SK-N-SH treated with all-trans-retinoic acid at 6 μM for 48 hours (cell line): ENCODE measurements at regions not wholly inside any gene's neighbourhood (a gene's known extent, or its start where the extent isn't known, plus 50 kb on each side); places are given as distances from the start of the nearest gene placed in this dataset.
"Not testable (repeated sequence)": the region's sequence is repeated elsewhere in the genome, so short reads cannot be mapped to it uniquely, and the experiment has no call there.

ENCODE experiments used
- ESRRG ChIP-seq: fragments of 250-450 bp; sonication (Bioruptor Pico); IDR thresholded peaks from 2 replicates; pipeline ENCODE4 v1.6.1; 2021; ENCODE audit warnings: mild to moderate bottlenecking
- POU6F1 ChIP-seq: fragments of 250-450 bp; sonication (Bioruptor Pico); IDR thresholded peaks from 2 replicates; pipeline ENCODE4 v1.8.0; 2021; ENCODE audit warnings: low read depth, mild to moderate bottlenecking, moderate library complexity, borderline replicate concordance
- TCF4 ChIP-seq: fragments of 250-450 bp; sonication (Bioruptor Pico); IDR thresholded peaks from 2 replicates; pipeline ENCODE4 v1.8.0; 2021; ENCODE audit warnings: mild to moderate bottlenecking, moderate library complexity, borderline replicate concordance
- TSHZ2 ChIP-seq: fragments of 250-450 bp; sonication (Bioruptor Pico); IDR thresholded peaks from 2 replicates; pipeline ENCODE4 v1.5.0; 2020; ENCODE audit warnings: mild to moderate bottlenecking, moderate library complexity
- ZFP30 ChIP-seq: fragments of 450-650 bp; formaldehyde crosslinking; IDR thresholded peaks from 2 replicates; pipeline ENCODE4 v1.5.0; 2022; ENCODE audit warnings: mild to moderate bottlenecking, moderate library complexity
- ZNF565 ChIP-seq: fragments of 450-650 bp; formaldehyde crosslinking; conservative IDR thresholded peaks from 2 replicates; pipeline ENCODE4 v1.5.0; 2020; ENCODE audit warnings: low read depth, mild to moderate bottlenecking, moderate library complexity
- ZNF70 ChIP-seq: fragments of 450-650 bp; formaldehyde crosslinking; IDR thresholded peaks from 2 replicates; pipeline ENCODE4 v1.5.0; 2020; ENCODE audit warnings: mild to moderate bottlenecking, moderate library complexity
- ZNF8 ChIP-seq: fragments of 450-650 bp; formaldehyde crosslinking; IDR thresholded peaks from 2 replicates; pipeline ENCODE4 v1.5.0; 2020; ENCODE audit warnings: mild to moderate bottlenecking, moderate library complexity

- not testable (repeated sequence) for TF ChIP-seq ESRRG; ZNF8 (CRISPR knock-in tag); ZFP30; TCF4 (CRISPR knock-in tag); POU6F1; ZNF565 (CRISPR knock-in tag); ZNF70 (CRISPR knock-in tag); TSHZ2 (CRISPR knock-in tag)
Observed at GRCh38 chr9:115692868-115693267, 460.7 kb upstream of the PAPPA start.
